ENCODE measurements at regions not wholly inside any gene's neighbourhood (a gene's known extent, or its start where the extent isn't known, plus 50 kb on each side); places are given as distances from the start of the nearest gene placed in this dataset.

DNA sequence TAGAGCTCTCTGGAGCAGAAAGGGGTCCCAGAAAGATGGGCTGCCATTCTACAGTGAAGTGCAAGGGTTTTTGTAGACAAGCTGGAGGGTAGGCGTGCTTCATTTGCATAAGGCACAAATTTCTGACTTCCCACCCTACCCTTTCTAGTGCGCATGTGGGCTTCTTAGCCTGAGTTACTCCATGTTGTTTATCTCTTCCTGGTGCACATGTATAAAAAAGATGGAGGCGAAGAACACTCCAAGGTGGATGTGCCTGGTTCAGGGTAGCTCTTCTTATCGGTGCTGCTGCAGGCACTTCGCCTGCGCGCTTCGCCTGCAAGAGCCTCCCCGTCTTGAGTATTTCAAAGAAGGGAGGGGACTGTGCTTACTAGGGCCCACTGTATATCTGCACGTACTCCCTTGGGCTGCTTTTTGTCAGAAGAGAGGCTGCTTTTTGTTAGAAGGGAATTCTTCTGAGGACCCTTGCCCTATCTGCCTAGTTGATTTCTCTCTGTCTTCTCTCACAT, 1047.3 kb upstream of the CNTN5 start:
- TF ChIP-seq EZH2 (IDR thresholded peaks at IDR 0.05): no peak
- TF ChIP-seq CTCF (IDR thresholded peaks at IDR 0.05): no peak
- TF ChIP-seq EZH2phosphoT487 (IDR thresholded peaks at IDR 0.05): no peak
